ENCODE measurements at regions not wholly inside any gene's neighbourhood (a gene's known extent, or its start where the extent isn't known, plus 50 kb on each side); places are given as distances from the start of the nearest gene placed in this dataset.

- TF ChIP-seq CTCF (IDR thresholded peaks at IDR 0.05; ENCODE audit: extremely low read depth in 1 of 2, insufficient read depth in 1 of 2, low read depth in 1 of 2, low read length in 2 of 2) (no peak), EZH2 (IDR thresholded peaks at IDR 0.05; ENCODE audit: borderline replicate concordance, low read depth, low read length, severe bottlenecking) (no peak), POLR2A (IDR thresholded peaks at IDR 0.05; ENCODE audit: low read depth, low read length) (no peak), POLR2AphosphoS5 (IDR thresholded peaks at IDR 0.05; ENCODE audit: insufficient read depth, low read depth, low read length) (no peak), GATA2 (IDR thresholded peaks at IDR 0.05; ENCODE audit: insufficient read depth, insufficient read length, low read depth, low read length) (no peak), FOS (IDR thresholded peaks at IDR 0.05; ENCODE audit: borderline replicate concordance, insufficient read depth, low read length) (no peak)
Observed at GRCh38 chr12:28130234-28130624, 60.0 kb upstream of the CCDC91 start.
